OCI-LY1 (cell line): ENCODE measurements at regions not wholly inside any gene's neighbourhood (a gene's known extent, or its start where the extent isn't known, plus 50 kb on each side); places are given as distances from the start of the nearest gene placed in this dataset.

Experiments
- CTCF ChIP-seq: fragments of 200-600 bp; sonication (generic), shearing (Covaris generic); IDR thresholded peaks from 2 replicates; pipeline ENCODE4 v1.5.1; 2017; ENCODE audit warnings: mild to moderate bottlenecking, antibody characterized with exemption, low read length, moderate library complexity, mixed read lengths
- EZH2 ChIP-seq: fragments of 200-600 bp; sonication (generic), shearing (Covaris generic); IDR thresholded peaks from 2 replicates; pipeline ENCODE4 v1.8.0; 2017; ENCODE audit warnings: borderline replicate concordance, mixed run types, mild to moderate bottlenecking, antibody characterized with exemption, low read length, moderate library complexity, mixed read lengths

- no peak for TF ChIP-seq CTCF
- TF ChIP-seq EZH2 = no peak
Measured at GRCh38 chr20:18974660-18975059, 161.1 kb downstream of the SCP2D1 start.
